HL-60 (cell line): ENCODE measurements at regions not wholly inside any gene's neighbourhood (a gene's known extent, or its start where the extent isn't known, plus 50 kb on each side); places are given as distances from the start of the nearest gene placed in this dataset.

Source experiments
- CTCF ChIP-seq: IDR thresholded peaks from one replicate; pipeline ENCODE4 v1.5.1; 2011; ENCODE audit warnings: low read length, control low read depth, inconsistent platforms; ENCODE audit not compliant: insufficient read depth
- POLR2AphosphoS5 ChIP-seq: IDR thresholded peaks from 2 replicates; pipeline ENCODE4 v1.6.1; 2012; ENCODE audit warnings: low read depth
- REST ChIP-seq: IDR thresholded peaks from 2 replicates; pipeline ENCODE4 v1.6.1; 2012; ENCODE audit warnings: low read depth; ENCODE audit not compliant: insufficient replicate concordance
- SPI1 ChIP-seq: IDR thresholded peaks from 2 replicates; pipeline ENCODE4 v1.6.1; 2012; ENCODE audit warnings: low read depth, mild to moderate bottlenecking, borderline replicate concordance

- TF ChIP-seq POLR2AphosphoS5 (no peak), CTCF (no peak), SPI1 (no peak), REST (no peak)
Measured at GRCh38 chr9:28542928-28543327, 969.6 kb upstream of the C9orf72 start.
